GM21528 (cell line): ENCODE measurements at regions not wholly inside any gene's neighbourhood (a gene's known extent, or its start where the extent isn't known, plus 50 kb on each side); places are given as distances from the start of the nearest gene placed in this dataset.

Experiments
- ATAC-seq: cut with Tn5 transposase; IDR thresholded peaks from one replicate; pipeline ENCODE4 v1.9.1; 2021; ENCODE audit warnings: mild to moderate bottlenecking, moderate library complexity; ENCODE audit not compliant: unreplicated experiment, low FRiP score

DNA sequence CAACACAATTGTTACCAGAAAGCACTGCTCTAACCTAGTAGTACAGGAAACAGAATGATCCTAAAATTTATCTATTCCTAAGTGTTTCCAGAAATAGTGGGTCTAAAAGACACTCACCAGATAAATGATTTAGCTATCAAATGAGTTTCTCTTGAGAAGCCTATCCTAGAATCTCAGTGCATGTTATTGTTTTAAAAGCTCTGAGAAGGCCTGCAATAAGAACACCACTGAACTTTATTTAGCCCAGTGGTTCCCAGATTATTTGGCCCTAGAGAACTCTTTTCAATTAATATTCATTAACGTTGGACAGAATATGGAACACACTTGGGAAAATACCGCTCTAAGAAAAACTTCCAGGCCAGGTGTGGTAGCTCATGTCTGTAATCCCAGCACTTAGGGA lies 220.1 kb upstream of the GHITM start:
- ATAC-seq = no peak

GRCh38 chr10:83921984-83922860 lies 217.1 kb upstream of the GHITM start:
- no peak for ATAC-seq

GRCh38 chr10:83925133-83925532 lies 214.2 kb upstream of the GHITM start:
- no peak for ATAC-seq

GRCh38 chr10:83926606-83927005 lies 212.7 kb upstream of the GHITM start:
- ATAC-seq = no peak

DNA sequence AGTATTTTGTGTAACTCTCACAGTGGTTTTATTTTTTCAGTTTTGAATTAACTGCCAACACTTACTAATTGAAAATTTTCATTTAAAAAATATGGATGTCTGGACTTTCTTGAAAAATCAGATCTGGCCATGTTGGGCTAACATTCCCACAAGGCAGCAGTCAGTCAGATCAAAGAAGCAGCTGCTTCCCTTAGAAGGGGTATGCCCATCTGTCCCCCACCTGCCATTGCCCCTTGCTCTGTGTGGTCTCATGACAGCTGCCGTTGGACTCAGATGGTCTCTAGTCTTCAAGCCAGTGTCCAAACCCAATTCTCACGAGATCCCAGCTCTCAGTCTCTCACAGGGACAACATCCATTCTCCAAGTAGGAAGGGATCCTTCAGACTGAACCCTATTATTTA lies 212.1 kb upstream of the GHITM start:
- no peak for ATAC-seq

DNA sequence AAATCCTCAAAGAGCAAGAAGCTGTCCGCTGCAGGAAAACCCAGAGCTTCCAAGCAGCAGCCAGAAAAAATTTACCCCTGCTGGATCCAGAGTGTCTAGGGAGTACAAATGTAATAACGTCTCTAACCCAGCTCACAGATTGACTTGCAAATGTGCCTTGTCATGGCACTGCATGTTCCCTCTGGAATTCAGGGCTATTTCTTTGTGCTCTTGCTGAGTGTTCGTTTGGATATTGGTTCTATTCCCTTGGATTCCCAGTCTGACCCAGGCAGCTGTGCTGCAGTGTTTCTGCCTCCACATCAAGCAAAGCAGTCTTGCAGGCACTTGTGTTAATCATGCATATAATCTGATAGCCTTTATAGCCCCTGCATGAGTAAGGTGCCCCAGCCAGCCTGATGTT lies 209.9 kb upstream of the GHITM start:
- ATAC-seq = no peak

DNA sequence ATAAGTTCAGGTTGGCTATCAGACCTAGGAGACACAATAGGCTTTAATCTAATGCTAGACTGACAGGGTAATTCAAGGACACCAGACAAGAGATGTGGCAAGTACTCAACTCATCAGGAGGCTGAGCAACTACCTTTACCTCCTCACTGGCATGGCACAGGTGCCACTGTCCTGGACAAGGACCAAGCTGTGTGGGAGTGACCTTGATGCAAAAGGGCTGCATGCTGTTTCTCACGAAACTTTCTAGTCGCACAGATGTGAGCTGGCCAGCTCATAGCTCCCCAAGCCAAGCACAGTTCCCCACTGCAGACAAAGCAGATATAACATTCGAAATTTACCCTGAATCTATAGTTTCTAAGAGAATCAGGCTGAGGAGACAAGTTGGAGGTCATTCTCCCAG lies 207.6 kb upstream of the GHITM start:
- ATAC-seq = no peak

DNA sequence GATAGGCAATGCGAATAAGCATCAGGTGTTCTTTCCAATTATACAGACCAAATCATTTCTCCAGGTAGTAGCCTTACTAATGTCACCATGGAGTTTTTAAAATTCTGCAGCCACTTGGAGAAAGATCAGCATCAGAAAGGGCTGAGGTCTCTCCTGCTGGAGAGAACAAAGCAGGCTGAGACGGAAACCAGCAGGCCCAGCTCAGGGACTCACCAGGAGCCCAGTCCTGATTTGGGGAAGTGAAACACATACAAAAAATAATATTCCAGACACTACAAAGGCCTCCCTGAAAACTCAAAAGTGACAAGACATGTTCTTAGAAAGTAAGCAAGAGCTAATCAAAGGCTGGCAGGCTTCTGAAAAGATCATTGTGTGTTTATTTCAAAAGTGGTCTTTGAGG lies 207.1 kb upstream of the GHITM start:
- ATAC-seq = no peak

- ATAC-seq = no peak
These were observed 205.2 kb upstream of the GHITM start for GRCh38 chr10:83934062-83934461.

GRCh38 chr10:83934641-83935338 lies 204.5 kb upstream of the GHITM start:
- ATAC-seq = no peak

DNA sequence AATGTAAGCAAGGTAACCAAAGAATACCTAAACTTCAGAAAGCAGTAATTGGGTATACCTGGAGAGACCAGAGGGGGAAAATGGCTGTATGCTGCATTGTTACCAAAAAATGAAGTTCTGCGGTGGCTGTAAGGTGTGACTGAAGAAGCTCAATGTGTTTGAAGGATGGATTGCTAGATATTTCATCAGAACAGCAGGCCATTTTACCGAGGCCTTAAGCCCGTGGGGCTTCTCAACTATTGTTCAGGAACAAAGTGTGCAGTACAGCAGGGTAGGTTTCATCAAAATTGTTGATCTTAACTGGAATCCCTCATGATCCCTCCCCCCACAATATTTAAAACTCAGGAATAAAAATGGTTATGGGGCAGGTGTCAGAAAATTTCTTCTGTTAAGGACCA lies 204.0 kb upstream of the GHITM start:
- ATAC-seq = no peak

DNA sequence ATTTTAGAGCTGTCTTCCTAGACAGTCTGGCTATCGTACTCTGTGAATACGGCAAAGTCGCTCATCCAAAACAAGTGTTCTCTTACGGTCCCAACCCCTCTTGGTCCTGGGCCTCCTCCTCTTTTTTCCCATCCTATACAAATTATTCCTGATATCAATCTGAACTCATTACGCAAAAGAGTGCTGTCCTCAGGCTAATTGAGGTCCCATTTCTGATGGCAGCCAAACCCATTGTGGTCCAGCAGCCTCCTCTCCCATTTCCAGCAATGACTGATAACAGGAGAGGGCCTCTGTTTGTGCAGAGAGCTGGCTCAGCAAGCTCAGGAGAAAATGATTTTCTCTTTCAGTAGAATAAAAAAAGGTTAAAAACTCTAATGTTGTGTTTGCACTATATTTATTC lies 203.4 kb upstream of the GHITM start:
- no peak for ATAC-seq

DNA sequence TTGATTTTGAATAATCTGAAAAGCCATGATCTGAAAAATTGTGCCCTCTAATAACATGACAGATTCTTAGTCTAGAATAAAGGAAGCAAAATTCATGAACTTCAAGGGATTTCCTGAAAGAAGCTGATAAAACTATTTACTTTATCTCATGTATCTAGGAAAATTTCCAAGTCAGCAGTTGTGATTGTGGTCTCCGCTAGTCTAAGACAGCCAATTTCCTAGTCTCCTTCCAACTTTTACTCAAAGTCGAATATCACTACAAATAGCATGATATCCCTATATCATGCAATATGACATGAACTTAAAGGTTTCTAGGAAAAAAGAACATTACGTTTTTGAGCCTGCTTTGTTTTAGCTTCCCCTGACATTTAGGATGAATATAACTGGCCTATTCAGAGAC lies 202.1 kb upstream of the GHITM start:
- ATAC-seq = no peak

DNA sequence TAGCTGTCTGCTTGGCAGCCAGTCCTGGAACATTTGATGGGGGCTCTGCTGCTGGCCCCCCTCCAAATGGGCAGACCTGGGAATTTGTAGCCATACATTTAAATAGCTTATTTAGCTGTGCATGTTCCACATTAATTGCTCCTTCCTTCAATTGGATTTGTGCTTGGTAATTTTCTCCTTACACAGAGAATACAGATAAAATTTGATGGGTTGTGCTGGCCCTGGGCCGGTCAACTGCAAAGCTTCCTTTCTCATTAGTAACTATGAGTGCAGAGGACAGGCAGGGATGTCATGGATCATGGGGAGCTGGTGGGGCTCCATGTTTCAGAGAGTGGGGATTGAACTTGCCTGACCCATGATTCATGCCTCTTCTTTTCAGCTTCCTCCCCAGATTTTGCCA lies 201.5 kb upstream of the GHITM start:
- ATAC-seq = no peak

GRCh38 chr10:83941189-83941588 lies 198.1 kb upstream of the GHITM start:
- ATAC-seq = no peak

DNA sequence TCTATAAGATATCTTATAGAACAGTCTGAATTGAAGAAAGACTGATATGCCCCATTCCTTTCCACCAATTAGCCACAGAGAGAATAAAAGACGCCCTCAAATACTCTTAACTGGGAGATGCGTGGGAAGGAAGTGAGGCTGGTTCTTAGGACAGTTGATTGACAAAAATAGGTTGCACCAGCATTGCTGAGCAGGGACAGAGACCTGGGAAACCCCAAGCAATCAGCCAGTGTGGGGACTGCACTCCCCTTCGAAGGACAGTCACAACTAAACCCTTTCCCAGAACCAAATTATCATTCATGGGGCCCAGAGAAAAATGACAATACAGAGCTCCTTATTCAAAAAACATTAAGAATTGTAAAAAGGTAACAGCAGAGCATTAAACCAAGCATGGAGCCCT lies 196.9 kb upstream of the GHITM start:
- ATAC-seq = no peak

- no peak for ATAC-seq
These were observed 196.3 kb upstream of the GHITM start for GRCh38 chr10:83943049-83943448.

DNA sequence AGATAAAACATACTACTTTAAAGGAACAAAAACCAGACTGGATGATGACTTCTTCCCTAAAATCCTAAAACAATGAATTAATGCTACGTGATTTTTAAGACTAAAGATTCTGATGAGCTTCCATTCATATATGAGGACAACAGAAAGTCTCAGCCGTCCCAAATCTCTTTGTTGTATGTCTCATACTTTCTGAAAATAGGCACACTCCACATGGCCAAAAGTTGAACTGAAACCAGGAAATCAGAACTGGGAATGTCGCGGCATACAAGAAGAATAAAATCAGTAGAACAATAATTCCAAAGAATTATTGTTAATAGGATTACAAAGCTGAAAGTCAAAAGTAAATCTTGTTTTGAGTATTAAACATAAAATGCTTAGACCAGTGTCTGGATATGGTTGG lies 195.4 kb upstream of the GHITM start:
- no peak for ATAC-seq

DNA sequence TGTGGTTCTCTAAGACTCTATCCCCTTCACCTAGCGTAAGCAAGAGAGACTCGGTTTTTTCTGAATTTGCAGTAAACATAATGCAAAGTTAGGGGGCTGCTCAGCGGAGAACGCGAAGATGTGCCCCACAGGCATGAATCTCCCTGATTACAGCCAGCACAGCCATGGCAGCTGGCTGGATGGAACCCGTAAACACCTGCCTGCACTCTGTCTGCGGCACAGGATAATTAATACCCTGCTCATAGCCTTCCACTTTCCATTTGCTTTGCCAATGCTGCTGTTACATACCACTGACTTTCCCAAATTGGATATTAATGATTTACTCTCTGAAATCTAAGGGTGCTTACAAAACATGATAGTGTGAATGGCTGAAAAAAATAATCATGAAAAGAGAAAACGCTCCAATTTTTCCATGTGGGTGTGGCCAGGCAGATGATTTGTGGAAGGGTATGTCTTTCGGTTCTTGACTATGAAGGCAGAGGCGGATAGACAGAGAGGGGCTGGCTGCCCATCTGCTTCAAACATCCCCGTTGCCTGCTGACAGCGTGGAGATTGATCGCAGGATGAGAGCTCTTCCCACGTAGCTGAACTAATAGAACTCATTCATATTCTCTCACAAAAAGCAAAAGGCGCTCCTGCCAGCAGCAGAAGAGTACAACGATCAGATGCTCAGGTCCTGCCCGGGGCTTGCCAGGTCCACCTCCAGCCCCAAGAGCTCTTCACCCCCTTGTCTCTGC lies 193.2 kb upstream of the GHITM start:
- ATAC-seq = no peak

DNA sequence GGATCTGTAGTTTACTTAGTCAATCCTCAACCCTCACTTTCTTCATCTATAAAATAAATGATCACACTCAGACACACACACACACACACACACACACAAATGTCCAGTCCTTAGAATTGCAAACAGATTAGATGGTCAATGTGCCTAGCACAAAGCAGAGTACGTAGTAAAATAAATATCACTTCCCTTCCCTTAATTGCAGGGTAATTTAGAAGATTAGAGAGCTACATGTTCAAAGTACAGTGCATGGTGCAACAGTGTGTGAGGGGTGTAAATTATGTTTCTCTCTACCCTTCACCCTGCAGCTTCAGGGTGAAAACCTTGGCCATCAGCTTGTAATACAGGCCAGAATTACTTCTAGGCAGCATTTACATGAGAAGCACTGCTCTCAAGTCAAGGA lies 187.0 kb upstream of the GHITM start:
- ATAC-seq = no peak

- ATAC-seq = no peak
These were observed 185.7 kb upstream of the GHITM start for GRCh38 chr10:83953589-83953988.
